GM18861 (cell line): ENCODE measurements at regions not wholly inside any gene's neighbourhood (a gene's known extent, or its start where the extent isn't known, plus 50 kb on each side); places are given as distances from the start of the nearest gene placed in this dataset.
"Not testable (repeated sequence)": the region's sequence is repeated elsewhere in the genome, so short reads cannot be mapped to it uniquely, and the experiment has no call there.

Experiments used
- ATAC-seq: cut with Tn5 transposase; IDR thresholded peaks from one replicate; pipeline ENCODE4 v1.9.1; 2021; ENCODE audit not compliant: unreplicated experiment

GRCh38 chr2:87476223-87476872 lies 271.5 kb upstream of the PLGLB2 start:
- not testable (repeated sequence) for ATAC-seq

GRCh38 chr2:87476936-87477335 lies 271.0 kb upstream of the PLGLB2 start:
- not testable (repeated sequence) for ATAC-seq

GRCh38 chr2:87477669-87478428 lies 270.0 kb upstream of the PLGLB2 start:
- ATAC-seq: not testable (repeated sequence)

GRCh38 chr2:87478911-87479310 lies 269.0 kb upstream of the PLGLB2 start:
- not testable (repeated sequence) for ATAC-seq

GRCh38 chr2:87483093-87483680 lies 264.7 kb upstream of the PLGLB2 start:
- ATAC-seq: not testable (repeated sequence)

DNA sequence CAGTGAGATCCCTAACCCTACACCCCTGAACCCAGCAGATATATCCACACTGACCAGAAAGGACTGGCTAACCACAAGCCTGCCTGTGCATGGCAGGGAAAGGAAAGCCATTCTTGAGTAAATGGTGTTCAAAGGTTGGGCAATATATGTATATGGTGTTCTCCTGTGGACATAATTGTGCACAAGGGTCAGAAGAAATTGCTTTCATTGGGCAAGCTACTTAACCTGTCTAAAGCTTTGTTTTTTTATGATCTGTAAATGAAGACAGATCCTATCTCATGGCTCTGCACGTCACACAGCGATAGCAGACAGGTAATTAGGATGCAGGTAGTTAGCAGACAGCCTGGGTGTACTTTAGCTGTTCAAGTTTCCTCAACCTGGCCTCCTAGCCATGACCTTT lies 263.5 kb upstream of the PLGLB2 start:
- ATAC-seq: not testable (repeated sequence)

DNA sequence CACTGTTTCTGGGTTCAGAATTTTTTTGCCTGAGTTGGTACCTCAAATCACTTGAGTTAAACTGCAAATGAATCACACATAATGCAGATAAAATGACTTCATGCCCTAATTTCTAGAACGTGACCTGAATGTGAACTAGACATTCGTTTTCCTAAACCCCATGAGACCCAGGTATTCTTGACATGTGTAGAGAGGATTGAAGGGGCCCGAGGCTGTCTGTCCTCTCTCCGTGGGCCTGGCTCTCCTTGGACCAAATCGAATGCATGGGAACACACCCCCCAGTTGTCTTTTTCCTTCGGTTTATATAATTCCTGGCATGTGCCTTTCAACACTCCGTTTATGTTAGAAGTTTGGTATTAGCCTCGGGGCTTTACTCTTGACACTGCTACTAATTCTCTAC lies 262.4 kb upstream of the PLGLB2 start:
- not testable (repeated sequence) for ATAC-seq

GRCh38 chr2:87485884-87486283 lies 262.0 kb upstream of the PLGLB2 start:
- ATAC-seq: peak; percentile 94

- ATAC-seq: not testable (repeated sequence)
Observed at GRCh38 chr2:87486413-87486812, 261.5 kb upstream of the PLGLB2 start.

DNA sequence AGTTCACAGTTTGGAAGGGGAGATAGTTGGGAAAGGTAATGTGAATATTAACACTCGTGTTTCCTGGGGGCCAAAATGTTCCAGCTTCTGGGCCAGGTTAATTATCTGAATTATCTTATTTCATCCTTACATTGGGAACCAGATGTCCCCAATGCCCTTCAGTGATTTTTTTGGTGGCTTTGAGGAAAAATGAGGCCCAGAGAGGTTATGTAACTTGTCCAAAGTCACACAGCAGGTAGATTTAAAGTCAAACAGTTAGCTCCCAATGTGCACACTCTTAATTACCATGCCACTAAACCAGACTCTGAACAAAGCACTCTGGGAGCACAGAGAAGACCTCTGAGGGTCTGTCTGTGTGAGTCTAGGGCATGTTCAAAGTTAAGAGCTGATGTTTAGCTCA lies 259.9 kb upstream of the PLGLB2 start:
- ATAC-seq: not testable (repeated sequence)

DNA sequence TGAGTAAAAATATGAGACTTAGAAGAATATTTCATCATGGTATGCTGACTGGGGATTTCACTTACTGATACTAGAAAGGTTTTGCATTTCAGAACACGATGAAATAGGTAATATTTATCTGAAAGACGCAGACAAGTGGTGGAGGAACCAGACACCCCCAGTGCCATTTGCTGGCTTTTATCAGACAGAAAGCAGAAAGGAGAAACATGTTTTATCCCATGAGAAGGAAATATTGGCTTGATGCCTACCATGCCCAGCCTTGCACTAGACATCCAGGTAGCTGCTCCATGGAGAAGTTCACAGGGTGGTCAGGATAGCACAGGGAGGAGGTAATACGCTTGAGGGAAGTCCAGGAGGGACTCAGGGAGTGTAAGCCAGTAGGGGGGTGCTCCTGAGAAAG lies 258.9 kb upstream of the PLGLB2 start:
- not testable (repeated sequence) for ATAC-seq

GRCh38 chr2:87494846-87495245 lies 253.0 kb upstream of the PLGLB2 start:
- ATAC-seq: not testable (repeated sequence)

- ATAC-seq: not testable (repeated sequence)
Observed at GRCh38 chr2:87495455-87495854, 252.4 kb upstream of the PLGLB2 start.

GRCh38 chr2:87496036-87497006 lies 251.6 kb upstream of the PLGLB2 start:
- peak; percentile 83 for ATAC-seq

DNA sequence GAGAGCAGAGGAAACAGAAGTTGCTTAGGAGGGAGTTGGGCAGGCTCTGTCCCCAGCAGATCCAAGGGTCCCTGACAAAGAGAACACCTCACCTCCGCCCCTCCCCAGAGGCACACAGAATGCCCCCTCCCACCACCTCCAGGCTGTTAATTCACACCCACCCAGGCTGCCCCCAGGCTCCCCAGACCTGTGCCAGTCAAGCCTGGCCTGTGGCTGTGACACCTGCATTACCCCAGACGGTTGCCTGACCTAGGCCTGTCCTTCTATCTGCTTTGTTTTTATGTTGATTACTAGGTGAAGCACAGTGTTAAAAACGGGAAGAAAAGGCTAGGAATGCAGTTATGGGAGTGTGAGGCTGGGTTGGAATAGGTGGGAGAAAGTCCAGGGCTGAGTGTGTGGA lies 250.8 kb upstream of the PLGLB2 start:
- not testable (repeated sequence) for ATAC-seq

- ATAC-seq: not testable (repeated sequence)
Observed at GRCh38 chr2:87497700-87498099, 250.2 kb upstream of the PLGLB2 start.

DNA sequence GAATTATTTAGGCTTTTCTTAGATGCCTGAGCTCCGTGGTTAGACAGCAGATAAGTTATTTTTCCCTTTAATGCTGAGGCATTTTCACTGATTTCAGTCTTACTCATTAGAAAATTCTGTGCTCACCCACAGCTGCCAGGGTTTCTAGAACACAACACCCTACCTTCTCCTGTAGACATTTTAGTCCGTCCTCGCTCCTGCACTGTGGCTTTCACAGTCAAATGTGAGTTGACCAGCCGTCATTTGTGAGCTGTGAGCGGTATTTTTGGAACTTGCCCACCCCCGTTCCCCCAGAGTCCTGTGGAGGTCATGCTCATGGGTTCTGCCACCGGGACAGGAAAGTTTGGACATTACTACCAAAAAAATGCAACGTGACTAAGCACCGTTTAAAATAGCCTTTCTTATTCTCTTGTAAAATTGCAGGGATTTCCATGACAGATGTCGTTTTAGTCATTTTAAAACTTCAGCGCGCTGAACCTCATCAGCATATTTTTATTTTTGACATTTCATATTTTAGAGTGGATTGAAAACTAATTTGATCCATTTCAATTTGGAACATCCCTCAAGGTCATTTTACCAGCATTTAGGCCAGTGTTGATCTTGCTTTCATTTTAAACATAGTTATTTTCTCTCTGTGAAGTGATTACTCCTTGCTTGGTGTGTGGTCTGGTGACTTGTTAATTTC lies 249.6 kb upstream of the PLGLB2 start:
- peak; percentile 33 for ATAC-seq

DNA sequence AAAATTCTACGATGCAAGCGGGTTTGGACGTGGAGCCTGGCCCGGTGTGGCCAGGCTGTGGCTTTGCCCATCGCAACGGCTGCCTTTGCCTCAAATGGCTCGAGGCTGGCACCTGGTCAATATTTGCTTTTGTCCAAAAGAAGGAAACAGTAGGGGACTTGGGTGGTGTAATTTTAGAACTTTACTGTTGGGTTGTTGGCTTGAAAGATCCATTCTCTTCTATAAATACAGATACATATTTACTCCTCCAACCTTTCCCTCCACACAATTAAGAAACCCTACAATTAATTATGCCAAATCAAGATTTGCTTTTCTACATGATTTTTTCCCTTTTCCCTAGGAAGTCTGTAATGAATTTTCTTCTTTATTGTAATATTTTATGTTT lies 249.0 kb upstream of the PLGLB2 start:
- not testable (repeated sequence) for ATAC-seq

DNA sequence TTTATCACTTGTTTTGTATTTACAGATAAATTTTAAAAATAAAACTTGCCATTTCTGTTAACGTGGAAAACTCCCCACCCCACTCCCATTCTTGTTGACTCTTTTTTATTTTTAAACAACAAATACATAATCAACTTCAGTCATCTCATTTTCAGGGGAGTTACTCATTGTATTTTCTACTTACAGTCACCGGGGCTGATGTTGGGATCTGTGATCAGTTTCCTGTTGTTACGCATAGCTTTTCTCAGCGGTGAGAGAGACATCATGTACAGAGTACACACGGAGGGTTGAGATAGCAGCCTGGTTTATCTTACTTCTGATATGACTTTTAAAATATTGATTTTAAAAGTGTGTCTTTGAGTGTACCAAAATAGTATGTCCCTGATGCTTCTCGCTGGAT lies 248.0 kb upstream of the PLGLB2 start:
- not testable (repeated sequence) for ATAC-seq

DNA sequence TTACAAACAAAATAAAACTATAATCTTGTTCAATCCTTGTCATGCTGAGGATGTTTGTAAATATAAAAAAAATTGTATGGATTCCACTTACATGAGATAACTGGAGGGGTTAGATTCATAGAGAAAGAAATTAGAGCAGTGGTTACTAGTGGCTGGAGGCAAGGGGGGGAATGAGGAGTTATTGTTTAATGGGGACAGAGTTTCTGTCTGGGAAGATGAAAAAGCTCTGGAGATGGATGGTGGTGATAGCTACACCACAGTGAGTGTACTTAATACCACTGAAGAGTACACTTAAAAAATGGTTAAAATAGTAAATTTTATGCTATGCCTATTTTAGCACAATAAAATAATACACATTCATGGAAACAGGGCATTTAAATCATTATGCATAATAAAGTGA lies 247.5 kb upstream of the PLGLB2 start:
- ATAC-seq: not testable (repeated sequence)
